ENCODE measurements at regions not wholly inside any gene's neighbourhood (a gene's known extent, or its start where the extent isn't known, plus 50 kb on each side); places are given as distances from the start of the nearest gene placed in this dataset.
"Not testable (repeated sequence)": the region's sequence is repeated elsewhere in the genome, so short reads cannot be mapped to it uniquely, and the experiment has no call there.

DNA sequence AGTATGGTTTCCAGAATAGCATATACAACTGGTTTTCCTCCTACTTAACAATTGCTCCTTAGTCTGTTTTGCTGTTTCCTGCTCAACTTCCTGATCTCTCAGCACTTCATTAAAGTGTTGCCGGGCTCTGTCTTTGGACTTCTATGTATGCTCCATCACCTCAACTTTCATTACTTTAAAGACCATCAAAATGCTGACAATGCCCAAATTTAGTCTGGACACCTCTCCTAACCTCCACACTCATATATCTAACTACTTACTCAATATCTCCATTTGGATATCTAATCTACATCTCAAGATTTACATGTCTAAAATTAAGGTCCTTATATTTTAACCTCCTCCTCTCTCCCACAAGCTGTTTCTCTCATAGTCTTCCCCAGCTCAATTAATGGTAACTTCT is 54.4 kb upstream of the LGR5 start:
- no peaks in the 10 kb centered on the region for H3K4me1 Mint-ChIP-seq (ENCODE audit: unreplicated experiment)
- no peak for DNase-seq (ENCODE audit: extremely low spot score, unreplicated experiment)
- H3K9me3 Mint-ChIP-seq (ENCODE audit: unreplicated experiment), result no peaks in the 10 kb centered on the region
- H3K4me3 Mint-ChIP-seq (ENCODE audit: unreplicated experiment), result no peak overlapping the region
- no peak overlapping the region for H3K27ac Mint-ChIP-seq (ENCODE audit: unreplicated experiment)
- H3K36me3 Mint-ChIP-seq (ENCODE audit: unreplicated experiment), result no peaks in the 10 kb centered on the region
- H3K27me3 Mint-ChIP-seq (ENCODE audit: unreplicated experiment), result peaks cover 9% of the 10 kb centered on the region
- TF ChIP-seq, protein P1, sequence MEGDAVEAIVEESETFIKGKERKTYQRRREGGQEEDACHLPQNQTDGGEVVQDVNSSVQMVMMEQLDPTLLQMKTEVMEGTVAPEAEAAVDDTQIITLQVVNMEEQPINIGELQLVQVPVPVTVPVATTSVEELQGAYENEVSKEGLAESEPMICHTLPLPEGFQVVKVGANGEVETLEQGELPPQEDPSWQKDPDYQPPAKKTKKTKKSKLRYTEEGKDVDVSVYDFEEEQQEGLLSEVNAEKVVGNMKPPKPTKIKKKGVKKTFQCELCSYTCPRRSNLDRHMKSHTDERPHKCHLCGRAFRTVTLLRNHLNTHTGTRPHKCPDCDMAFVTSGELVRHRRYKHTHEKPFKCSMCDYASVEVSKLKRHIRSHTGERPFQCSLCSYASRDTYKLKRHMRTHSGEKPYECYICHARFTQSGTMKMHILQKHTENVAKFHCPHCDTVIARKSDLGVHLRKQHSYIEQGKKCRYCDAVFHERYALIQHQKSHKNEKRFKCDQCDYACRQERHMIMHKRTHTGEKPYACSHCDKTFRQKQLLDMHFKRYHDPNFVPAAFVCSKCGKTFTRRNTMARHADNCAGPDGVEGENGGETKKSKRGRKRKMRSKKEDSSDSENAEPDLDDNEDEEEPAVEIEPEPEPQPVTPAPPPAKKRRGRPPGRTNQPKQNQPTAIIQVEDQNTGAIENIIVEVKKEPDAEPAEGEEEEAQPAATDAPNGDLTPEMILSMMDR (IDR thresholded peaks at IDR 0.05), result no peak

DNA sequence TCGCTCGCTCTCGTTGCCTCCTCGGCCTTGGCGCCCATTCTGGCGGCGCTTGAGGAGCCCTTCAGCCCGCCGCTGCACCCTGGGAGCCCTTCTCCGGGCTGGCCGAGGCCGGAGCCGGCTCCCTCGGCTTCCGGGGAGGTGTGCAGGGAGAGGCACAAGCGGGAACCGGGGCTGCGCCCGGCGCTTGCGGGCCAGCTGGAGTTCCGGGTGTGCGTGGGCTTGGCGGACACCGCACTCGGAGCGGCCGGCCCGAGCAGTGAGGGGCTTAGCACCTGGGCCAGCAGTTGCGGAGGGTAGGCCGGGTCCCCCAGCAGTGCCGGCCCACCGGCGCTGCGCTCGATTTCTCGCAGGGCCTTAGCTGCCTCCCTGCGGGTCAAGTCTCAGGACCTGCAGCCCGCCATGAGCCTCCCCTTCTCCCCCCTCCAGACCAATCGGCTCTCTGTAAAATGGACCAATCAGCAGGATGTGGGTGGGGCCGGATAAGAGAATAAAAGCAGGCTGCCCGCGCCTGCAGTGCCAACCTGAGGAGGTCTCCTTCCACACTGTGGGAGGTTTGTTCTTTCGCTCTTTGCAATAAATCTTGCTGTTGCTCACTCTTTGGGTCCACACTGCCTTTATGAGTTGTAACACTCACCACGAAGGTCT is 62.8 kb upstream of the LGR5 start:
- not testable (repeated sequence) for H3K9me3 Mint-ChIP-seq (ENCODE audit: unreplicated experiment); H3K36me3 Mint-ChIP-seq (ENCODE audit: unreplicated experiment); DNase-seq (ENCODE audit: extremely low spot score, unreplicated experiment); H3K27ac Mint-ChIP-seq (ENCODE audit: unreplicated experiment); H3K4me1 Mint-ChIP-seq (ENCODE audit: unreplicated experiment); H3K4me3 Mint-ChIP-seq (ENCODE audit: unreplicated experiment); H3K27me3 Mint-ChIP-seq (ENCODE audit: unreplicated experiment)

DNA sequence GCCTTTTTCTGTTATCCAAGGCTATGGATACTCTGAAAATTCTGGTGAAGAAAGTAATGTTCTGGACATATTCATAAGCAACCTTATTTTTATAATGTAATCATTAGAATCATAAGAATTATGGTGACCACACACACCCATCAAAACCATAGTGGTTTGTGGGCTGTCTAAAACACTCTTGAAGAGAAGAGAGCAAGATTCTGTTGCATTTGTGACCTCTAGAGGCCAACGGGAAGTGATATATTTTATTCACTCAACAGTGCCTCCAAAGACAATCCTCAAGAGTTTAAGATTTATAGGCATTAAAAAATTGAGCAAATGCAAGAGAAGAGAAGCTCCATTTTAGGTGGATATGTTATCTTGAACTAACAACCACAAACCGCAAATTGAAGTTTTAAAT is 68.5 kb upstream of the LGR5 start:
- H3K4me1 Mint-ChIP-seq (ENCODE audit: unreplicated experiment), result no peaks in the 10 kb centered on the region
- H3K36me3 Mint-ChIP-seq (ENCODE audit: unreplicated experiment), result no peaks in the 10 kb centered on the region
- TF ChIP-seq, protein P1 (IDR thresholded peaks at IDR 0.05), result peak; percentile 24

DNA sequence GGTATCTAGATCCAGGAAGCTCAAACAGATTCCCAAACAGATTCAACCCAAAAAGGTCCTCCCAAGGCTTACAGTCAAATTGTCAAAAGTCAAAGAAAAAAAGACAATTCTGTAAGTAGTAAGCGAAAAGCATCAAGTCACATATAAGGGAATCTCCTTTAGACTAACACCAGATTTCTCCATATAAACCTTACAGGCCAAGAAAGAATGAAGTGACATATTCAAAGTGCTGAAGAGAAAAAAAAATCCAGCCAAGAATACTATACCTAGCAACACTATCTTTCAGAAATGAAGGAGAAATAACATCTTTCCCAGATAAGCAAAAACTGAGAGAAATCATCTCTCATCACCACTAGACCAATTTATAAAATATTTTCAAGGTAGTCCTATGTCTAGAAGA is 79.6 kb upstream of the LGR5 start:
- TF ChIP-seq, protein P1 (IDR thresholded peaks at IDR 0.05), result no peak
- Mint-ChIP-seq H3K4me3 (ENCODE audit: unreplicated experiment) (no peak overlapping the region), H3K27ac (ENCODE audit: unreplicated experiment) (no peak overlapping the region), H3K4me1 (ENCODE audit: unreplicated experiment) (no peaks in the 10 kb centered on the region), H3K27me3 (ENCODE audit: unreplicated experiment) (peaks cover 10% of the 10 kb centered on the region), H3K9me3 (ENCODE audit: unreplicated experiment) (peaks cover 26% of the 10 kb centered on the region), H3K36me3 (ENCODE audit: unreplicated experiment) (peaks cover 6% of the 10 kb centered on the region)
- DNase-seq (ENCODE audit: extremely low spot score, unreplicated experiment), result no peak

More for the DNA sequence above, 68.5 kb upstream of the LGR5 start:
- Mint-ChIP-seq H3K27ac (ENCODE audit: unreplicated experiment) (no peak overlapping the region), H3K9me3 (ENCODE audit: unreplicated experiment) (no peaks in the 10 kb centered on the region), H3K4me3 (ENCODE audit: unreplicated experiment) (no peak overlapping the region), H3K27me3 (ENCODE audit: unreplicated experiment) (peaks cover 6% of the 10 kb centered on the region)
- no peak for DNase-seq (ENCODE audit: extremely low spot score, unreplicated experiment)

DNA sequence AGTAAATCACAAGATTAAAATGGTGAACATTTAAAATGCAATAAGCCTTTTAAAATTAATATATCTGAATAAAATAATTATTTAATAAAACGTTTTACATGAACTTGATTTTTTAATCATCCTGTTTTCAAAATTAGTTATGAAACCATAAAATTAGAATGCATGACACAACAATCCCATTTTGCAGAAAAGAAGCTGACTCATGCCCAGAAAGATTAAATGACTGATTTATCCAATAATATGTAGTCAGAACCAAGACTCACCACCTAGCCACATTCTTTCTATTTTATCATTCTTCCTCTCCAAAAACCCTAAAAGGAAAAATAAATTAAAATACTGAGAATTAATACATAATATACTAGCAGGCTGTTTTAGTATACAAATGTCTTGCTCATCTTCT is 83.0 kb upstream of the LGR5 start:
- H3K27ac Mint-ChIP-seq (ENCODE audit: unreplicated experiment), result no peak overlapping the region
- H3K36me3 Mint-ChIP-seq (ENCODE audit: unreplicated experiment), result peaks cover 6% of the 10 kb centered on the region
- peaks cover 18% of the 10 kb centered on the region for H3K27me3 Mint-ChIP-seq (ENCODE audit: unreplicated experiment)
- H3K4me3 Mint-ChIP-seq (ENCODE audit: unreplicated experiment), result no peak overlapping the region
- DNase-seq (ENCODE audit: extremely low spot score, unreplicated experiment), result no peak
- TF ChIP-seq, protein P1 (IDR thresholded peaks at IDR 0.05), result no peak
- H3K9me3 Mint-ChIP-seq (ENCODE audit: unreplicated experiment), result peaks cover 20% of the 10 kb centered on the region
- no peaks in the 10 kb centered on the region for H3K4me1 Mint-ChIP-seq (ENCODE audit: unreplicated experiment)

DNA sequence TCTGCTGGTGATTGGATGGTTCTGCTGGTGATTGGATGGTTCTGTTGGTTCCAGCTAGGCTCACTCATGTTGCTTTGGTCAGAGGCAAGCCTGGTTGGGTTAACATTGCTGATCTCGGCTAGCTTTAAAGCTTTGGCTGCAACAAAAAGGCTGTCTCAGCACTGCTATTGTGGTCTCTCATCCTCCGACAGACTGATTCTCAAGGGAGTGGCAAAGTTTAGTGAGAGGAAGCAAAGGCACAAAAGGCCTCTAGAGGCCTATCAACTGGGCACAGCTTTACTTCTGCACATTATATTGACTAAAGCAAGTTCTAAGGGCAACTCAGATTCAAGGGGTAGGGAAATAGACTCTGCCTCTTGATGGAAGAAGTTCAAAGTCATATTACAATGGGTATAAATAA is 84.7 kb upstream of the LGR5 start:
- Mint-ChIP-seq H3K9me3 (ENCODE audit: unreplicated experiment) (peaks cover 8% of the 10 kb centered on the region), H3K27me3 (ENCODE audit: unreplicated experiment) (peaks cover 16% of the 10 kb centered on the region), H3K27ac (ENCODE audit: unreplicated experiment) (no peak overlapping the region), H3K4me3 (ENCODE audit: unreplicated experiment) (no peak overlapping the region), H3K4me1 (ENCODE audit: unreplicated experiment) (no peaks in the 10 kb centered on the region), H3K36me3 (ENCODE audit: unreplicated experiment) (peaks cover 3% of the 10 kb centered on the region)
- TF ChIP-seq, protein P1 (IDR thresholded peaks at IDR 0.05), result no peak
- DNase-seq (ENCODE audit: extremely low spot score, unreplicated experiment), result no peak

Data from osteocyte (in vitro differentiated cells).